ENCODE measurements at regions not wholly inside any gene's neighbourhood (a gene's known extent, or its start where the extent isn't known, plus 50 kb on each side); places are given as distances from the start of the nearest gene placed in this dataset.

DNA sequence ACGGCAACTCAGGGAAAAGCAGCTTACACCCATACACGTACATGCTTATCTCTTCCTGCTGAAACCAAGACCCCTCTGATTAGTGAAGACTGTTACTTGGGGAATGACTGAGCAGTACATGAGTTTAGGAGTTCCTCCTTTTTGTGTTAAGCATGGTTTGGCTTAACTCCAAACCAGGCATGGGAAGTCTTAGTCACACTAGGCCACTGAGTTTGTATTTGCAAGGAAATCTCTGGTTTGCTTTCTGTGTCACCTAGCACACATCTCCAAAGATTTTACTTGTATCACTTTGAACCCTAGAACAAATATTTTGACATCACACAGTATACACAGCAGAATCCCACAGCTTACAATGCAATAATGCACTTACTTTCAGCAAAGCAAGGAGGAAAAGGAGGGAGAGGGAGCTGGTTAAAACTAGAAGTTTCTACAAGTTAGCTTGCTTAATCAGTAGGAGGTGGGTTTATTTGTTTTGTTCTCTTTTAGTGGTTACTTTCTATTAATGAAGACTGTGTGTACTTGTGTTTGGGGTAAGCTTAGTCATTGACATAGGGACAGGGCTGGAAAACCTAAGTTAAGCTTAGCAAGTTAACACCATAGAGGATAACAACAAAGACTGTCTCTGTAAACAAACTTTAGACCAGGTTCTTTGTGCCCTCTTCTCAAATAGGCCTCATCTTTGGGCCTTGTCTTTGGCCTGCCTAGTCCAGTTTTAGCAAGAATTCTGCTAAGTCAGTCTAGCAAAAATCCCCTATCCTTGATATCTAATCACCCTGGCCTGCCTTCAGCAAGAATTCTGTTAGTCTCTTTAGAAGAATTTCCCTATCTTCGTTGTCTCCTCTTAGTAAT, 219.4 kb downstream of the MREG start (continued):
- TF ChIP-seq, protein P1, sequence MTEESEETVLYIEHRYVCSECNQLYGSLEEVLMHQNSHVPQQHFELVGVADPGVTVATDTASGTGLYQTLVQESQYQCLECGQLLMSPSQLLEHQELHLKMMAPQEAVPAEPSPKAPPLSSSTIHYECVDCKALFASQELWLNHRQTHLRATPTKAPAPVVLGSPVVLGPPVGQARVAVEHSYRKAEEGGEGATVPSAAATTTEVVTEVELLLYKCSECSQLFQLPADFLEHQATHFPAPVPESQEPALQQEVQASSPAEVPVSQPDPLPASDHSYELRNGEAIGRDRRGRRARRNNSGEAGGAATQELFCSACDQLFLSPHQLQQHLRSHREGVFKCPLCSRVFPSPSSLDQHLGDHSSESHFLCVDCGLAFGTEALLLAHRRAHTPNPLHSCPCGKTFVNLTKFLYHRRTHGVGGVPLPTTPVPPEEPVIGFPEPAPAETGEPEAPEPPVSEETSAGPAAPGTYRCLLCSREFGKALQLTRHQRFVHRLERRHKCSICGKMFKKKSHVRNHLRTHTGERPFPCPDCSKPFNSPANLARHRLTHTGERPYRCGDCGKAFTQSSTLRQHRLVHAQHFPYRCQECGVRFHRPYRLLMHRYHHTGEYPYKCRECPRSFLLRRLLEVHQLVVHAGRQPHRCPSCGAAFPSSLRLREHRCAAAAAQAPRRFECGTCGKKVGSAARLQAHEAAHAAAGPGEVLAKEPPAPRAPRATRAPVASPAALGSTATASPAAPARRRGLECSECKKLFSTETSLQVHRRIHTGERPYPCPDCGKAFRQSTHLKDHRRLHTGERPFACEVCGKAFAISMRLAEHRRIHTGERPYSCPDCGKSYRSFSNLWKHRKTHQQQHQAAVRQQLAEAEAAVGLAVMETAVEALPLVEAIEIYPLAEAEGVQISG (CRISPR knock-in tag; IDR thresholded peaks at IDR 0.05) = peak; percentile 37; the same call in 1 of the 2 replicates
- TF ChIP-seq, protein P2, sequence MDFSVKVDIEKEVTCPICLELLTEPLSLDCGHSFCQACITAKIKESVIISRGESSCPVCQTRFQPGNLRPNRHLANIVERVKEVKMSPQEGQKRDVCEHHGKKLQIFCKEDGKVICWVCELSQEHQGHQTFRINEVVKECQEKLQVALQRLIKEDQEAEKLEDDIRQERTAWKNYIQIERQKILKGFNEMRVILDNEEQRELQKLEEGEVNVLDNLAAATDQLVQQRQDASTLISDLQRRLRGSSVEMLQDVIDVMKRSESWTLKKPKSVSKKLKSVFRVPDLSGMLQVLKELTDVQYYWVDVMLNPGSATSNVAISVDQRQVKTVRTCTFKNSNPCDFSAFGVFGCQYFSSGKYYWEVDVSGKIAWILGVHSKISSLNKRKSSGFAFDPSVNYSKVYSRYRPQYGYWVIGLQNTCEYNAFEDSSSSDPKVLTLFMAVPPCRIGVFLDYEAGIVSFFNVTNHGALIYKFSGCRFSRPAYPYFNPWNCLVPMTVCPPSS (IDR thresholded peaks at IDR 0.05) = no peak
- TF ChIP-seq ZNF343 (CRISPR knock-in tag; IDR thresholded peaks at IDR 0.05) (no peak), HES4 (CRISPR knock-in tag; IDR thresholded peaks at IDR 0.05; ENCODE audit: borderline replicate concordance) (no peak), ZNF577 (CRISPR knock-in tag; IDR thresholded peaks at IDR 0.05; ENCODE audit: borderline replicate concordance, low read depth) (no peak), ZNF891 (CRISPR knock-in tag; IDR thresholded peaks at IDR 0.05) (no peak), FOXK2 (IDR thresholded peaks at IDR 0.05) (peak; percentile 37), FOXJ3 (CRISPR knock-in tag; IDR thresholded peaks at IDR 0.05; ENCODE audit: borderline replicate concordance) (peak; percentile 99), NFYB (CRISPR knock-in tag; IDR thresholded peaks at IDR 0.05) (no peak), ZNF572 (CRISPR knock-in tag; IDR thresholded peaks at IDR 0.05) (no peak), CENPT (CRISPR knock-in tag; IDR thresholded peaks at IDR 0.05; ENCODE audit: low read depth) (no peak), ZSCAN30 (CRISPR knock-in tag; IDR thresholded peaks at IDR 0.05) (peak; percentile 95), ZNF10 (CRISPR knock-in tag; IDR thresholded peaks at IDR 0.05; ENCODE audit: borderline replicate concordance, low read depth) (no peak), PPARG (CRISPR knock-in tag; conservative IDR thresholded peaks at IDR 0.05) (peak; percentile 90), ZFAT (CRISPR knock-in tag; conservative IDR thresholded peaks at IDR 0.05) (no peak), IRX3 (CRISPR knock-in tag; IDR thresholded peaks at IDR 0.05; ENCODE audit: borderline replicate concordance, low read depth) (no peak), EP300 (IDR thresholded peaks at IDR 0.05; ENCODE audit: low read depth in 2 of 2, low read length in 2 of 2) (peak; percentile 64 to 99; a peak in 3 of 4 replicates), EP300 (CRISPR knock-in tag; IDR thresholded peaks at IDR 0.05; ENCODE audit: borderline replicate concordance) (peak; percentile 98), ZSCAN31 (CRISPR knock-in tag; IDR thresholded peaks at IDR 0.05; ENCODE audit: low read depth) (peak; percentile 71)
- TF ChIP-seq, protein P3, sequence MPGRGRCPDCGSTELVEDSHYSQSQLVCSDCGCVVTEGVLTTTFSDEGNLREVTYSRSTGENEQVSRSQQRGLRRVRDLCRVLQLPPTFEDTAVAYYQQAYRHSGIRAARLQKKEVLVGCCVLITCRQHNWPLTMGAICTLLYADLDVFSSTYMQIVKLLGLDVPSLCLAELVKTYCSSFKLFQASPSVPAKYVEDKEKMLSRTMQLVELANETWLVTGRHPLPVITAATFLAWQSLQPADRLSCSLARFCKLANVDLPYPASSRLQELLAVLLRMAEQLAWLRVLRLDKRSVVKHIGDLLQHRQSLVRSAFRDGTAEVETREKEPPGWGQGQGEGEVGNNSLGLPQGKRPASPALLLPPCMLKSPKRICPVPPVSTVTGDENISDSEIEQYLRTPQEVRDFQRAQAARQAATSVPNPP (CRISPR knock-in tag; IDR thresholded peaks at IDR 0.05) = peak; percentile 89; the same call in 1 of the 2 replicates
- TF ChIP-seq, protein P4, sequence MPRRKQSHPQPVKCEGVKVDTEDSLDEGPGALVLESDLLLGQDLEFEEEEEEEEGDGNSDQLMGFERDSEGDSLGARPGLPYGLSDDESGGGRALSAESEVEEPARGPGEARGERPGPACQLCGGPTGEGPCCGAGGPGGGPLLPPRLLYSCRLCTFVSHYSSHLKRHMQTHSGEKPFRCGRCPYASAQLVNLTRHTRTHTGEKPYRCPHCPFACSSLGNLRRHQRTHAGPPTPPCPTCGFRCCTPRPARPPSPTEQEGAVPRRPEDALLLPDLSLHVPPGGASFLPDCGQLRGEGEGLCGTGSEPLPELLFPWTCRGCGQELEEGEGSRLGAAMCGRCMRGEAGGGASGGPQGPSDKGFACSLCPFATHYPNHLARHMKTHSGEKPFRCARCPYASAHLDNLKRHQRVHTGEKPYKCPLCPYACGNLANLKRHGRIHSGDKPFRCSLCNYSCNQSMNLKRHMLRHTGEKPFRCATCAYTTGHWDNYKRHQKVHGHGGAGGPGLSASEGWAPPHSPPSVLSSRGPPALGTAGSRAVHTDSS (CRISPR knock-in tag; conservative IDR thresholded peaks at IDR 0.05) = no peak
- TF ChIP-seq, protein P5, sequence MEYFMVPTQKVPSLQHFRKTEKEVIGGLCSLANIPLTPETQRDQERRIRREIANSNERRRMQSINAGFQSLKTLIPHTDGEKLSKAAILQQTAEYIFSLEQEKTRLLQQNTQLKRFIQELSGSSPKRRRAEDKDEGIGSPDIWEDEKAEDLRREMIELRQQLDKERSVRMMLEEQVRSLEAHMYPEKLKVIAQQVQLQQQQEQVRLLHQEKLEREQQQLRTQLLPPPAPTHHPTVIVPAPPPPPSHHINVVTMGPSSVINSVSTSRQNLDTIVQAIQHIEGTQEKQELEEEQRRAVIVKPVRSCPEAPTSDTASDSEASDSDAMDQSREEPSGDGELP (IDR thresholded peaks at IDR 0.05; ENCODE audit: borderline replicate concordance, low read depth) = peak; percentile 64; the same call in 1 of the 2 replicates

Measured in HepG2 (cell line).